ENCODE measurements at regions not wholly inside any gene's neighbourhood (a gene's known extent, or its start where the extent isn't known, plus 50 kb on each side); places are given as distances from the start of the nearest gene placed in this dataset.

DNA sequence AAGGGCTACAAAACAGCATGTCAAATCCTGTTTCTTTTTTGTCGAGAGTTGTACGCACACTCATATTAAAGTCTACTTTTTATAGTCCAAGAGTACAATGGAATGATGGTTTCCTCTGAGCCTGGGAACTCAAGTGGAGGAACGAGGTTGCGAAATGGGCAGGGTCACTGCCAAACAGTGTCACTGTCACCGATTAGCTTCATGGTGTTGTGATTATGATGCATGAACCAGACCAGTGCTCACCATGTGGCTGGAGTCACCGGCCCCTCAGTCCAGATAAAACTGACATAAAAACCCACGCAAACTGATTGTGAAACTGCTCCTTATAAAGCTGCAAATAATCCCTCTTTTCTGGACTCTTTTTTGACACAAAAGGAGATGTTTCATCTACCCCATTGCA is 122.0 kb downstream of the COPS8 start:
- TF ChIP-seq, protein P1, sequence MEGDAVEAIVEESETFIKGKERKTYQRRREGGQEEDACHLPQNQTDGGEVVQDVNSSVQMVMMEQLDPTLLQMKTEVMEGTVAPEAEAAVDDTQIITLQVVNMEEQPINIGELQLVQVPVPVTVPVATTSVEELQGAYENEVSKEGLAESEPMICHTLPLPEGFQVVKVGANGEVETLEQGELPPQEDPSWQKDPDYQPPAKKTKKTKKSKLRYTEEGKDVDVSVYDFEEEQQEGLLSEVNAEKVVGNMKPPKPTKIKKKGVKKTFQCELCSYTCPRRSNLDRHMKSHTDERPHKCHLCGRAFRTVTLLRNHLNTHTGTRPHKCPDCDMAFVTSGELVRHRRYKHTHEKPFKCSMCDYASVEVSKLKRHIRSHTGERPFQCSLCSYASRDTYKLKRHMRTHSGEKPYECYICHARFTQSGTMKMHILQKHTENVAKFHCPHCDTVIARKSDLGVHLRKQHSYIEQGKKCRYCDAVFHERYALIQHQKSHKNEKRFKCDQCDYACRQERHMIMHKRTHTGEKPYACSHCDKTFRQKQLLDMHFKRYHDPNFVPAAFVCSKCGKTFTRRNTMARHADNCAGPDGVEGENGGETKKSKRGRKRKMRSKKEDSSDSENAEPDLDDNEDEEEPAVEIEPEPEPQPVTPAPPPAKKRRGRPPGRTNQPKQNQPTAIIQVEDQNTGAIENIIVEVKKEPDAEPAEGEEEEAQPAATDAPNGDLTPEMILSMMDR (IDR thresholded peaks at IDR 0.05), result no peak
- no peak for TF ChIP-seq POLR2A (IDR thresholded peaks at IDR 0.05)

Data from uterus (tissue), 2 donors.